Fibroblast of lung (primary cell): ENCODE measurements at regions not wholly inside any gene's neighbourhood (a gene's known extent, or its start where the extent isn't known, plus 50 kb on each side); places are given as distances from the start of the nearest gene placed in this dataset.
"Not testable (repeated sequence)": the region's sequence is repeated elsewhere in the genome, so short reads cannot be mapped to it uniquely, and the experiment has no call there.

Experiments
- DNase-seq, 2 donors: peaks; one replicate each; pipeline versions ENCODE4 v3.0.0 to v3.0.0-alpha.2; 2010; ENCODE audit warnings: low read depth in 2 of 2
- H2AFZ ChIP-seq: 2 replicates; pipeline ENCODE4 v1.5.1; 2012; ENCODE audit warnings: low read length, control low read depth, inconsistent platforms
- H3K27ac ChIP-seq: 2 replicates; pipeline ENCODE4 v1.5.1; 2011; ENCODE audit warnings: low read length, control low read depth; ENCODE audit not compliant: insufficient read depth
- H3K27me3 ChIP-seq: 2 replicates; pipeline ENCODE4 v1.5.1; 2011; ENCODE audit warnings: mild to moderate bottlenecking, low read length; ENCODE audit not compliant: control insufficient read depth, insufficient read depth
- H3K36me3 ChIP-seq: 2 replicates; pipeline ENCODE4 v1.5.1; 2011; ENCODE audit warnings: low read length; ENCODE audit not compliant: control insufficient read depth, insufficient read depth
- H3K4me1 ChIP-seq: 2 replicates; pipeline ENCODE4 v1.5.1; 2011; ENCODE audit warnings: low read length; ENCODE audit not compliant: control insufficient read depth, insufficient read depth; ENCODE audit errors: extremely low read depth
- H3K4me2 ChIP-seq: 2 replicates; pipeline ENCODE4 v1.5.1; 2011; ENCODE audit warnings: low read length, control low read depth; ENCODE audit not compliant: insufficient read depth; ENCODE audit errors: extremely low read depth
- H3K4me3 ChIP-seq, 4 experiments: fragments of 200-600 bp in 1 of 4; sonication (generic) in 1 of 4; replicated peaks in 1 of 4; 2 replicates each; pipeline ENCODE4 v1.5.1; 2011 to 2016; ENCODE audit warnings: low read length in 4 of 4, low read depth in 3 of 4, mild to moderate bottlenecking in 3 of 4, control low read depth in 2 of 4, inconsistent platforms in 1 of 4, mixed read lengths in 1 of 4; ENCODE audit not compliant: insufficient read depth in 1 of 4; ENCODE audit errors: control extremely low read depth in 1 of 4
- H3K79me2 ChIP-seq: 2 replicates; pipeline ENCODE4 v1.5.1; 2012; ENCODE audit warnings: mild to moderate bottlenecking, low read length, inconsistent platforms; ENCODE audit not compliant: control insufficient read depth, insufficient read depth
- H3K9ac ChIP-seq: 2 replicates; pipeline ENCODE4 v1.5.1; 2011; ENCODE audit warnings: mild to moderate bottlenecking, low read length, control low read depth; ENCODE audit not compliant: insufficient read depth
- H3K9me3 ChIP-seq: 2 replicates; pipeline ENCODE4 v1.5.1; 2012; ENCODE audit warnings: low read depth, low read length; ENCODE audit not compliant: control insufficient read depth, insufficient read depth
- H4K20me1 ChIP-seq: 2 replicates; pipeline ENCODE4 v1.5.1; 2011; ENCODE audit warnings: low read length; ENCODE audit not compliant: control insufficient read depth, insufficient read depth; ENCODE audit errors: extremely low read depth
- EZH2 ChIP-seq: IDR thresholded peaks from 2 replicates; pipeline ENCODE4 v1.5.1; 2012; ENCODE audit warnings: low read length, control low read depth, mild to moderate bottlenecking; ENCODE audit errors: missing control alignments
- TF ChIP-seq, protein P1 (sequence below), 2 donors: IDR thresholded peaks in 1 of 2; conservative IDR thresholded peaks in 1 of 2; 1 replicate in 1 of 2; 2 replicates in 1 of 2; pipeline ENCODE4 v1.5.1; 2011 to 2012; ENCODE audit warnings: low read length in 2 of 2, control low read depth in 1 of 2, inconsistent platforms in 1 of 2, low read depth in 1 of 2, mild to moderate bottlenecking in 1 of 2

- Histone ChIP-seq H3K9ac (no peak overlapping the region), H3K9me3 (no peaks in the 10 kb centered on the region), H3K4me2 (no peak overlapping the region), H2AFZ (no peak overlapping the region), H3K36me3 (no peaks in the 10 kb centered on the region), H3K27ac (no peak overlapping the region), H3K27me3 (peaks cover 8% of the 10 kb centered on the region), H3K4me1 (peaks cover 3% of the 10 kb centered on the region), H3K79me2 (no peaks in the 10 kb centered on the region), H4K20me1 (no peaks in the 10 kb centered on the region), H3K4me3 (no peak overlapping the region)
- no peak for DNase-seq
- TF ChIP-seq EZH2: no peak
- TF ChIP-seq, protein P1, sequence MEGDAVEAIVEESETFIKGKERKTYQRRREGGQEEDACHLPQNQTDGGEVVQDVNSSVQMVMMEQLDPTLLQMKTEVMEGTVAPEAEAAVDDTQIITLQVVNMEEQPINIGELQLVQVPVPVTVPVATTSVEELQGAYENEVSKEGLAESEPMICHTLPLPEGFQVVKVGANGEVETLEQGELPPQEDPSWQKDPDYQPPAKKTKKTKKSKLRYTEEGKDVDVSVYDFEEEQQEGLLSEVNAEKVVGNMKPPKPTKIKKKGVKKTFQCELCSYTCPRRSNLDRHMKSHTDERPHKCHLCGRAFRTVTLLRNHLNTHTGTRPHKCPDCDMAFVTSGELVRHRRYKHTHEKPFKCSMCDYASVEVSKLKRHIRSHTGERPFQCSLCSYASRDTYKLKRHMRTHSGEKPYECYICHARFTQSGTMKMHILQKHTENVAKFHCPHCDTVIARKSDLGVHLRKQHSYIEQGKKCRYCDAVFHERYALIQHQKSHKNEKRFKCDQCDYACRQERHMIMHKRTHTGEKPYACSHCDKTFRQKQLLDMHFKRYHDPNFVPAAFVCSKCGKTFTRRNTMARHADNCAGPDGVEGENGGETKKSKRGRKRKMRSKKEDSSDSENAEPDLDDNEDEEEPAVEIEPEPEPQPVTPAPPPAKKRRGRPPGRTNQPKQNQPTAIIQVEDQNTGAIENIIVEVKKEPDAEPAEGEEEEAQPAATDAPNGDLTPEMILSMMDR (conservative IDR thresholded peaks at IDR 0.05 in 1 of 2, IDR thresholded peaks at IDR 0.05 in 1 of 2; ENCODE audit: low read depth in 1 of 2, low read length in 2 of 2): no peak
These were observed 113.2 kb downstream of the GPX5 start for GRCh38 chr6:28638787-28639430.

DNA sequence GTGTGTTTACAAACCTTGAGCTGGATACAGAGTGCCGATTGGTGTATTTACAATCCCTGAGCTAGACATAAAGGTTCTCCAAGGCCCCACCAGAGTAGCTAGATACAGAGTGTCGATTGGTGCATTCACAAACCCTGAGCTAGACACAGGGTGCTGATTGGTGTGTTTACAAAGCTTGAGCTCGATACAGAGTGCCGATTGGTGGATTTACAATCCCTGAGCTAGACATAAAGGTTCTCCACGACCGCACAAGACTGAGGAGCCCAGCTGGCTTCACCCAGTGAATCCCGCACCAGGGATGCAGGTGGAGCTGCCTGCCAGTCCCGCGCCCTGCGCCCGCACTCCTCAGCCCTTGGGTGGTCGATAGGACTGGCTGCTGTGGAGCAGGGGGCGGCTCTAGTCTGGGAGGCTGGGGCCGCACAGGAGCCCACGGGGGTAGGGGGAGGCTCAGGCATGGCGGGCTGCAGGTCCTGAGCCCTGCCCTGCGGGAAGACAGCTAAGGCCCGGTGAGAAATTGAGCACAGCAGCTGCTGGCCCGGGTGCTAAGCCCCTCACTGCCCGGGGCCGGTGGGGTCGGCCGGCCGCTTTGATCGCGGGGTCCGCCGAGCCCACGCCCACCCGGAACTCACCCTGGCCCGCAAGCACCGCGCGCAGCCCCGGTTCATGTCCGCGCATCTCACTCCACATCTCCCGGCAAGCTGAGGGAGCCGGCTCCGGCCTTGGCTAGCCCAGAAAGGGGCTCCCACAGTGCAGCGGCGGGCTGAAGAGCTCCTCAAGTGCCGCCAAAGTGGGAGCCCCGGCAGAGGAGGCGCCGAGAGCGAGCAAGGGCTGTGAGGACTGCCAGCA, 114.0 kb downstream of the GPX5 start:
- H3K4me1 ChIP-seq, H3K79me2 ChIP-seq, H3K9ac ChIP-seq, H3K4me2 ChIP-seq, H4K20me1 ChIP-seq, H3K4me3 ChIP-seq, DNase-seq, H3K9me3 ChIP-seq, H3K27ac ChIP-seq, H3K36me3 ChIP-seq, H2AFZ ChIP-seq, H3K27me3 ChIP-seq: not testable (repeated sequence)

DNA sequence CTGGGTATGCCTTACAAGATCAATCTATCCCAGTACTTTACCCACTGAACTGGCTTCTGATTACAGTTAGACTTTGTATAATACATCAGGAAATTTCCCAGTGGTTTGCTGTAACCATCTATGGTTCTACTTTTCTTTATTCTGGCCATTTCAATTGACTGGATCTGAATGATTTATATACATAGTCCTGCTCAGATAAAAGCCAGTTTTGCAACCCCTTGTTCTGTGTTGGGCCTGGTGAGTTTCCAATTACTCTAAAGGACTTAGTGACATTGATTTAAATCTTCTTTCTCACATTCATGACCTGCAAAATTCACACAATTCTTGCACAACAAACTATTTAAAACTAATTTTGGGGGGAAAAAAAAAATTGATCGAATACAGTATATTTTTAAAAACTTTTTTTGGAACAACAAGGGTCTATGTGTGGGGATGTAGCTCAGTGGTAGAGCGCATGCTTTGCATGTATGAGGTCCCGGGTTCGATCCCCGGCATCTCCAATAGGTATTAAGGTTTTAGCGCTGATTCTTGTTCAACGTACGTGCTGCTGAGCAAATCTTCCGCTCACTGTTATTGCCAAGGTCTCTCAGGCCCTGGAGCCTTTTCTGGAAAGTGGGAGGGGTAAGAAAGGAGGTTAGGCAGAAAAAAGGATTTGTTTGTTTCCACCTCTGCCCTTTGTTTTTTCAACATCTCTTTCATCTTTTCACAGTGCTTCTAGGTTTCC, 117.5 kb downstream of the GPX5 start:
- Histone ChIP-seq H2AFZ (no peak overlapping the region), H3K27ac (no peak overlapping the region), H3K27me3 (no peaks in the 10 kb centered on the region), H3K4me3 (no peak overlapping the region), H3K36me3 (no peaks in the 10 kb centered on the region), H3K9ac (no peak overlapping the region), H3K79me2 (no peaks in the 10 kb centered on the region), H3K4me1 (no peaks in the 10 kb centered on the region), H4K20me1 (no peaks in the 10 kb centered on the region), H3K9me3 (no peaks in the 10 kb centered on the region), H3K4me2 (no peak overlapping the region)
- TF ChIP-seq, protein P1 (conservative IDR thresholded peaks at IDR 0.05 in 1 of 2, IDR thresholded peaks at IDR 0.05 in 1 of 2; ENCODE audit: low read depth in 1 of 2, low read length in 2 of 2): no peak
- TF ChIP-seq EZH2: no peak
- peak; percentile 63 to 81 for DNase-seq
